Glutamatergic neuron (in vitro differentiated cells): ENCODE measurements at regions not wholly inside any gene's neighbourhood (a gene's known extent, or its start where the extent isn't known, plus 50 kb on each side); places are given as distances from the start of the nearest gene placed in this dataset.

Experiments used
- DNase-seq: peaks from one replicate; pipeline ENCODE4 v3.0.0; 2022
- H3K27ac Mint-ChIP-seq: one replicate; pipeline ENCODE4 v1.8.0; 2020; ENCODE audit warnings: mild to moderate bottlenecking, mixed read lengths, inconsistent platforms; ENCODE audit not compliant: unreplicated experiment
- H3K27me3 Mint-ChIP-seq: one replicate; pipeline ENCODE4 v1.8.0; 2020; ENCODE audit warnings: mild to moderate bottlenecking, moderate library complexity, mixed read lengths, inconsistent platforms; ENCODE audit not compliant: unreplicated experiment
- H3K36me3 Mint-ChIP-seq: one replicate; pipeline ENCODE4 v1.8.0; 2020; ENCODE audit warnings: mild to moderate bottlenecking, mixed read lengths, inconsistent platforms; ENCODE audit not compliant: unreplicated experiment
- H3K4me1 Mint-ChIP-seq: one replicate; pipeline ENCODE4 v1.8.0; 2020; ENCODE audit warnings: mild to moderate bottlenecking, low read depth, mixed read lengths, inconsistent platforms; ENCODE audit not compliant: unreplicated experiment
- H3K4me3 Mint-ChIP-seq: one replicate; pipeline ENCODE4 v1.8.0; 2020; ENCODE audit warnings: mild to moderate bottlenecking, mixed read lengths, inconsistent platforms; ENCODE audit not compliant: unreplicated experiment
- H3K9me3 Mint-ChIP-seq: one replicate; pipeline ENCODE4 v1.8.0; 2020; ENCODE audit warnings: mild to moderate bottlenecking, moderate library complexity, mixed read lengths, inconsistent platforms; ENCODE audit not compliant: unreplicated experiment
- CTCF ChIP-seq: fragments of 200-600 bp; sonication (generic); IDR thresholded peaks from one replicate; pipeline ENCODE4 v1.5.0; 2021; ENCODE audit not compliant: partially characterized antibody, unreplicated experiment

GRCh38 chr2:207276248-207276647 lies 110.5 kb upstream of the KLF7 start:
- no peak for DNase-seq
- H3K4me3 Mint-ChIP-seq, result no peak overlapping the region
- H3K9me3 Mint-ChIP-seq, result peaks cover 3% of the 10 kb centered on the region
- no peak overlapping the region for H3K27ac Mint-ChIP-seq
- H3K4me1 Mint-ChIP-seq, result no peaks in the 10 kb centered on the region
- no peak for TF ChIP-seq CTCF
- H3K27me3 Mint-ChIP-seq, result no peaks in the 10 kb centered on the region
- no peaks in the 10 kb centered on the region for H3K36me3 Mint-ChIP-seq

- Mint-ChIP-seq H3K4me3 (no peak overlapping the region), H3K27ac (no peak overlapping the region), H3K27me3 (no peaks in the 10 kb centered on the region), H3K4me1 (no peaks in the 10 kb centered on the region), H3K36me3 (no peaks in the 10 kb centered on the region), H3K9me3 (peaks cover 3% of the 10 kb centered on the region)
- TF ChIP-seq CTCF, result no peak
- no peak for DNase-seq
Observed at GRCh38 chr2:207276858-207277257, 111.1 kb upstream of the KLF7 start.

- Mint-ChIP-seq H3K4me1 (peaks cover 12% of the 10 kb centered on the region), H3K9me3 (no peaks in the 10 kb centered on the region), H3K27ac (no peak overlapping the region), H3K36me3 (no peaks in the 10 kb centered on the region), H3K27me3 (no peaks in the 10 kb centered on the region), H3K4me3 (no peak overlapping the region)
- TF ChIP-seq CTCF, result no peak
- DNase-seq, result no peak
Observed at GRCh38 chr2:207279520-207279919, 113.8 kb upstream of the KLF7 start.

- Mint-ChIP-seq H3K4me1 (peaks cover 21% of the 10 kb centered on the region), H3K27ac (no peak overlapping the region)
Observed at GRCh38 chr2:207281436-207281835, 115.7 kb upstream of the KLF7 start.

GRCh38 chr2:207282916-207283315 lies 117.2 kb upstream of the KLF7 start:
- TF ChIP-seq CTCF, result no peak
- no peaks in the 10 kb centered on the region for H3K36me3 Mint-ChIP-seq
- peaks cover 21% of the 10 kb centered on the region for H3K4me1 Mint-ChIP-seq
- no peak overlapping the region for H3K27ac Mint-ChIP-seq
- H3K4me3 Mint-ChIP-seq, result no peak overlapping the region
- no peaks in the 10 kb centered on the region for H3K9me3 Mint-ChIP-seq
- no peaks in the 10 kb centered on the region for H3K27me3 Mint-ChIP-seq
- DNase-seq, result no peak

More at GRCh38 chr2:207281436-207281835, 115.7 kb upstream of the KLF7 start:
- no peaks in the 10 kb centered on the region for H3K36me3 Mint-ChIP-seq
- no peaks in the 10 kb centered on the region for H3K9me3 Mint-ChIP-seq
- no peak for DNase-seq
- H3K4me3 Mint-ChIP-seq, result no peak overlapping the region
- H3K27me3 Mint-ChIP-seq, result no peaks in the 10 kb centered on the region
- TF ChIP-seq CTCF, result no peak
